Skeletal muscle tissue (tissue), 3 donors: ENCODE measurements at regions not wholly inside any gene's neighbourhood (a gene's known extent, or its start where the extent isn't known, plus 50 kb on each side); places are given as distances from the start of the nearest gene placed in this dataset.

ENCODE experiments used
- H3K27ac ChIP-seq: one replicate; pipeline ENCODE4 v1.7.0; 2013; ENCODE audit warnings: mild to moderate bottlenecking, low read depth, low read length, inconsistent platforms
- H3K27me3 ChIP-seq, 3 donors: one replicate each; pipeline ENCODE4 v1.7.0; 2013; ENCODE audit warnings: low read length in 3 of 3; ENCODE audit not compliant: control insufficient read depth in 3 of 3, insufficient read depth in 3 of 3
- H3K36me3 ChIP-seq, 3 donors: one replicate each; pipeline ENCODE4 v1.7.0; 2013; ENCODE audit warnings: low read length in 3 of 3; ENCODE audit not compliant: control insufficient read depth in 3 of 3, insufficient read depth in 3 of 3
- H3K4me1 ChIP-seq, 3 donors: one replicate each; pipeline ENCODE4 v1.7.0; 2013; ENCODE audit warnings: low read length in 3 of 3, mild to moderate bottlenecking in 3 of 3; ENCODE audit not compliant: control insufficient read depth in 3 of 3, insufficient read depth in 3 of 3
- H3K4me3 ChIP-seq, 3 donors: one replicate each; pipeline ENCODE4 v1.7.0; 2013; ENCODE audit warnings: low read length in 3 of 3
- H3K9ac ChIP-seq, 3 donors: one replicate each; pipeline ENCODE4 v1.7.0; 2013; ENCODE audit warnings: low read length in 3 of 3, mild to moderate bottlenecking in 3 of 3, moderate library complexity in 2 of 3, low read depth in 1 of 3
- H3K9me3 ChIP-seq, 3 donors: one replicate each; pipeline ENCODE4 v1.7.0; 2013; ENCODE audit warnings: low read length in 3 of 3; ENCODE audit not compliant: control insufficient read depth in 3 of 3
- donor health status: Osteomylitis.

- no peak overlapping the region for H3K9ac ChIP-seq
- H3K4me1 ChIP-seq, result no peaks in the 10 kb centered on the region
- H3K27ac ChIP-seq, result no peak overlapping the region
- peaks cover 0 to 3% (median 2%) of the 10 kb centered on the region in 3 donors for H3K9me3 ChIP-seq
- no peak overlapping the region for H3K4me3 ChIP-seq
- H3K27me3 ChIP-seq, result no peaks in the 10 kb centered on the region
- H3K36me3 ChIP-seq, result no peaks in the 10 kb centered on the region
These were observed 707.6 kb upstream of the MARCKS start for GRCh38 chr6:113149511-113149910.

- no peaks in the 10 kb centered on the region for H3K27me3 ChIP-seq
- no peaks in the 10 kb centered on the region for H3K4me1 ChIP-seq
- H3K4me3 ChIP-seq, result no peak overlapping the region
- no peak overlapping the region for H3K9ac ChIP-seq
- no peak overlapping the region for H3K27ac ChIP-seq
- H3K36me3 ChIP-seq, result no peaks in the 10 kb centered on the region
- no peaks in the 10 kb centered on the region for H3K9me3 ChIP-seq
These were observed 696.7 kb upstream of the MARCKS start for GRCh38 chr6:113160306-113161017.

GRCh38 chr6:113161018-113161315 lies 696.2 kb upstream of the MARCKS start:
- Histone ChIP-seq H3K27ac (no peak overlapping the region), H3K9ac (no peak overlapping the region), H3K4me1 (no peaks in the 10 kb centered on the region)

GRCh38 chr6:113162739-113163138 lies 694.4 kb upstream of the MARCKS start:
- H3K27ac ChIP-seq, result no peak overlapping the region

More at GRCh38 chr6:113161018-113161315, 696.2 kb upstream of the MARCKS start:
- Histone ChIP-seq H3K36me3 (no peaks in the 10 kb centered on the region), H3K27me3 (no peaks in the 10 kb centered on the region), H3K9me3 (no peaks in the 10 kb centered on the region), H3K4me3 (no peak overlapping the region)

GRCh38 chr6:113168057-113168456 lies 689.1 kb upstream of the MARCKS start:
- H3K9ac ChIP-seq, result no peak overlapping the region
- no peaks in the 10 kb centered on the region for H3K36me3 ChIP-seq
- H3K4me3 ChIP-seq, result no peak overlapping the region
- H3K27me3 ChIP-seq, result no peaks in the 10 kb centered on the region
- no peaks in the 10 kb centered on the region for H3K9me3 ChIP-seq
- H3K27ac ChIP-seq, result no peak overlapping the region
- H3K4me1 ChIP-seq, result peaks cover 0 to 8% (median 5%) of the 10 kb centered on the region in 3 donors

More at GRCh38 chr6:113162739-113163138, 694.4 kb upstream of the MARCKS start:
- H3K4me3 ChIP-seq, result no peak overlapping the region
- no peaks in the 10 kb centered on the region for H3K36me3 ChIP-seq
- no peaks in the 10 kb centered on the region for H3K9me3 ChIP-seq
- no peak overlapping the region for H3K9ac ChIP-seq
- no peaks in the 10 kb centered on the region for H3K27me3 ChIP-seq
- no peaks in the 10 kb centered on the region for H3K4me1 ChIP-seq

GRCh38 chr6:113169484-113169883 lies 687.7 kb upstream of the MARCKS start:
- H3K9me3 ChIP-seq, result no peaks in the 10 kb centered on the region
- no peaks in the 10 kb centered on the region for H3K36me3 ChIP-seq
- no peaks in the 10 kb centered on the region for H3K27me3 ChIP-seq
- H3K27ac ChIP-seq, result no peak overlapping the region
- H3K4me1 ChIP-seq, result peaks cover 0 to 8% (median 5%) of the 10 kb centered on the region in 3 donors
- no peak overlapping the region for H3K9ac ChIP-seq
- no peak overlapping the region for H3K4me3 ChIP-seq

- no peaks in the 10 kb centered on the region for H3K27me3 ChIP-seq
- no peaks in the 10 kb centered on the region for H3K9me3 ChIP-seq
- no peaks in the 10 kb centered on the region for H3K36me3 ChIP-seq
- no peak overlapping the region for H3K27ac ChIP-seq
- no peak overlapping the region for H3K4me3 ChIP-seq
- peaks cover 0 to 8% (median 5%) of the 10 kb centered on the region in 3 donors for H3K4me1 ChIP-seq
- no peak overlapping the region for H3K9ac ChIP-seq
These were observed 686.7 kb upstream of the MARCKS start for GRCh38 chr6:113170454-113170853.

GRCh38 chr6:113171882-113172281 lies 685.3 kb upstream of the MARCKS start:
- Histone ChIP-seq H3K27ac (no peak overlapping the region), H3K4me3 (no peak overlapping the region), H3K27me3 (no peaks in the 10 kb centered on the region), H3K9ac (no peak overlapping the region), H3K4me1 (peaks cover 0 to 8% (median 5%) of the 10 kb centered on the region in 3 donors), H3K36me3 (no peaks in the 10 kb centered on the region), H3K9me3 (no peaks in the 10 kb centered on the region)

GRCh38 chr6:113172531-113172966 lies 684.6 kb upstream of the MARCKS start:
- no peaks in the 10 kb centered on the region for H3K9me3 ChIP-seq
- H3K27ac ChIP-seq, result no peak overlapping the region
- H3K27me3 ChIP-seq, result no peaks in the 10 kb centered on the region
- H3K4me1 ChIP-seq, result peaks cover 0 to 8% (median 5%) of the 10 kb centered on the region in 3 donors
- H3K4me3 ChIP-seq, result no peak overlapping the region
- H3K9ac ChIP-seq, result no peak overlapping the region
- no peaks in the 10 kb centered on the region for H3K36me3 ChIP-seq

- Histone ChIP-seq H3K4me3 (no peak overlapping the region), H3K27ac (no peak overlapping the region), H3K9ac (no peak overlapping the region), H3K27me3 (no peaks in the 10 kb centered on the region), H3K4me1 (no peaks in the 10 kb centered on the region), H3K9me3 (no peaks in the 10 kb centered on the region), H3K36me3 (no peaks in the 10 kb centered on the region)
These were observed 678.8 kb upstream of the MARCKS start for GRCh38 chr6:113178349-113178748.
